Parathyroid adenoma (tissue), 2 donors: ENCODE measurements at regions not wholly inside any gene's neighbourhood (a gene's known extent, or its start where the extent isn't known, plus 50 kb on each side); places are given as distances from the start of the nearest gene placed in this dataset.

Source experiments
- H2AFZ ChIP-seq: fragments of 300-600 bp; sonication (generic); one replicate; pipeline ENCODE4 v1.7.0; 2017; ENCODE audit warnings: antibody characterized with exemption, mild to moderate bottlenecking
- H3K27ac ChIP-seq: fragments of 300-600 bp; sonication (generic); one replicate; pipeline ENCODE4 v1.7.0; 2017
- H3K27me3 ChIP-seq: fragments of 300-600 bp; sonication (generic); one replicate; pipeline ENCODE4 v1.7.0; 2017; ENCODE audit warnings: low read length; ENCODE audit not compliant: control insufficient read depth, insufficient read depth
- H3K36me3 ChIP-seq: fragments of 300-600 bp; sonication (generic); one replicate; pipeline ENCODE4 v1.7.0; 2017; ENCODE audit warnings: low read length; ENCODE audit not compliant: control insufficient read depth, insufficient read depth
- H3K4me1 ChIP-seq: fragments of 300-600 bp; sonication (generic); one replicate; pipeline ENCODE4 v1.7.0; 2017; ENCODE audit warnings: control low read depth
- H3K4me2 ChIP-seq: fragments of 300-600 bp; sonication (generic); one replicate; pipeline ENCODE4 v1.7.0; 2017; ENCODE audit warnings: low read length
- H3K4me3 ChIP-seq: fragments of 300-600 bp; sonication (generic); one replicate; pipeline ENCODE4 v1.7.0; 2017; ENCODE audit warnings: low read depth, low read length
- H3K79me2 ChIP-seq: fragments of 300-600 bp; sonication (generic); one replicate; pipeline ENCODE4 v1.7.0; 2017; ENCODE audit warnings: control low read depth
- H3K9ac ChIP-seq: fragments of 300-600 bp; sonication (generic); one replicate; pipeline ENCODE4 v1.7.0; 2017; ENCODE audit warnings: mild to moderate bottlenecking
- H3K9me3 ChIP-seq: fragments of 300-600 bp; sonication (generic); one replicate; pipeline ENCODE4 v1.7.0; 2017; ENCODE audit warnings: low read length; ENCODE audit not compliant: control insufficient read depth
- CTCF ChIP-seq: fragments of 300-600 bp; sonication (generic); IDR thresholded peaks from one replicate; pipeline ENCODE4 v1.7.0; 2017; ENCODE audit warnings: antibody characterized with exemption, mild to moderate bottlenecking
- donor health status: primary hyperparathyroidism.

- Histone ChIP-seq H3K4me3 (no peak overlapping the region), H3K36me3 (no peaks in the 10 kb centered on the region), H3K79me2 (no peaks in the 10 kb centered on the region), H3K9me3 (no peaks in the 10 kb centered on the region), H3K4me1 (no peaks in the 10 kb centered on the region), H3K9ac (no peak overlapping the region), H2AFZ (no peak overlapping the region), H3K4me2 (no peak overlapping the region), H3K27ac (no peak overlapping the region), H3K27me3 (no peaks in the 10 kb centered on the region)
- TF ChIP-seq CTCF, result no peak
Measured at GRCh38 chr3:43932921-43933320, 242.2 kb downstream of the ABHD5 start.

GRCh38 chr3:43948013-43948412, 257.3 kb downstream of the ABHD5 start:
- no peak overlapping the region for H3K9ac ChIP-seq
- no peaks in the 10 kb centered on the region for H3K9me3 ChIP-seq
- H3K4me2 ChIP-seq, result no peak overlapping the region
- H3K36me3 ChIP-seq, result no peaks in the 10 kb centered on the region
- H2AFZ ChIP-seq, result no peak overlapping the region
- no peaks in the 10 kb centered on the region for H3K27me3 ChIP-seq
- H3K27ac ChIP-seq, result no peak overlapping the region
- H3K4me1 ChIP-seq, result no peaks in the 10 kb centered on the region
- H3K4me3 ChIP-seq, result no peak overlapping the region
- H3K79me2 ChIP-seq, result no peaks in the 10 kb centered on the region
- TF ChIP-seq CTCF, result no peak

GRCh38 chr3:43949594-43949993, 258.9 kb downstream of the ABHD5 start:
- no peak for TF ChIP-seq CTCF
- Histone ChIP-seq H3K27ac (no peak overlapping the region), H3K9me3 (no peaks in the 10 kb centered on the region), H3K4me1 (no peaks in the 10 kb centered on the region), H3K4me2 (no peak overlapping the region), H3K4me3 (no peak overlapping the region), H2AFZ (no peak overlapping the region), H3K27me3 (no peaks in the 10 kb centered on the region), H3K36me3 (no peaks in the 10 kb centered on the region), H3K79me2 (no peaks in the 10 kb centered on the region), H3K9ac (no peak overlapping the region)

- no peak overlapping the region for H2AFZ ChIP-seq
- no peaks in the 10 kb centered on the region for H3K79me2 ChIP-seq
- H3K9me3 ChIP-seq, result no peaks in the 10 kb centered on the region
- H3K4me1 ChIP-seq, result no peaks in the 10 kb centered on the region
- no peaks in the 10 kb centered on the region for H3K36me3 ChIP-seq
- no peak for TF ChIP-seq CTCF
- H3K27me3 ChIP-seq, result no peaks in the 10 kb centered on the region
- no peak overlapping the region for H3K4me2 ChIP-seq
- no peak overlapping the region for H3K4me3 ChIP-seq
- H3K9ac ChIP-seq, result no peak overlapping the region
- H3K27ac ChIP-seq, result no peak overlapping the region
Measured at GRCh38 chr3:43950775-43951174, 260.0 kb downstream of the ABHD5 start.

DNA sequence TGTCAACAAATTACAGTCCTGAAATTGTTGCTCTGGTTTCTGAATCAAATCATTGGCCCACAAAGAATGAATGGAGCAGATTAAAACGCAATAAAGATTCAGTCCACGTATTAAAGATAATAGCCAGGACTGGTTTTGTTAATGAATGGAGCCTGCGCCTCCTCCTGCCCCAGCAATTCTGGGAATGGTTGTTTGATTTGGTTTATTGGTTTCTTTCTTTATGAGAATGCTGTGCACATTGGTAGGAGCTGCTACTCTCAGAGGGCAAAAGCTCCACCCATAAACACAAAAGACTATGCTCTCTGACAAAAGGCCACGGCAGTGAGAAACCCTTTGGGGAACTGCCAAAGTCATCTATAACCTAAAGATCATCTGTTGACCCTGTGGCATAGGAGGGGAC, 261.1 kb downstream of the ABHD5 start:
- no peaks in the 10 kb centered on the region for H3K4me1 ChIP-seq
- no peak overlapping the region for H3K4me3 ChIP-seq
- H2AFZ ChIP-seq, result no peak overlapping the region
- no peaks in the 10 kb centered on the region for H3K79me2 ChIP-seq
- H3K27ac ChIP-seq, result no peak overlapping the region
- H3K9me3 ChIP-seq, result no peaks in the 10 kb centered on the region
- no peak overlapping the region for H3K4me2 ChIP-seq
- H3K9ac ChIP-seq, result no peak overlapping the region
- no peak for TF ChIP-seq CTCF
- H3K36me3 ChIP-seq, result no peaks in the 10 kb centered on the region
- H3K27me3 ChIP-seq, result peaks cover 4% of the 10 kb centered on the region
